Fibroblast of lung (primary cell): ENCODE measurements at regions not wholly inside any gene's neighbourhood (a gene's known extent, or its start where the extent isn't known, plus 50 kb on each side); places are given as distances from the start of the nearest gene placed in this dataset.

Experiments used
- DNase-seq, 2 donors: peaks; one replicate each; pipeline versions ENCODE4 v3.0.0 to v3.0.0-alpha.2; 2010; ENCODE audit warnings: low read depth in 2 of 2
- H2AFZ ChIP-seq: 2 replicates; pipeline ENCODE4 v1.5.1; 2012; ENCODE audit warnings: low read length, control low read depth, inconsistent platforms
- H3K27ac ChIP-seq: 2 replicates; pipeline ENCODE4 v1.5.1; 2011; ENCODE audit warnings: low read length, control low read depth; ENCODE audit not compliant: insufficient read depth
- H3K27me3 ChIP-seq: 2 replicates; pipeline ENCODE4 v1.5.1; 2011; ENCODE audit warnings: mild to moderate bottlenecking, low read length; ENCODE audit not compliant: control insufficient read depth, insufficient read depth
- H3K36me3 ChIP-seq: 2 replicates; pipeline ENCODE4 v1.5.1; 2011; ENCODE audit warnings: low read length; ENCODE audit not compliant: control insufficient read depth, insufficient read depth
- H3K4me1 ChIP-seq: 2 replicates; pipeline ENCODE4 v1.5.1; 2011; ENCODE audit warnings: low read length; ENCODE audit not compliant: control insufficient read depth, insufficient read depth; ENCODE audit errors: extremely low read depth
- H3K4me2 ChIP-seq: 2 replicates; pipeline ENCODE4 v1.5.1; 2011; ENCODE audit warnings: low read length, control low read depth; ENCODE audit not compliant: insufficient read depth; ENCODE audit errors: extremely low read depth
- H3K4me3 ChIP-seq, 4 experiments: fragments of 200-600 bp in 1 of 4; sonication (generic) in 1 of 4; replicated peaks in 1 of 4; 2 replicates each; pipeline ENCODE4 v1.5.1; 2011 to 2016; ENCODE audit warnings: low read length in 4 of 4, low read depth in 3 of 4, mild to moderate bottlenecking in 3 of 4, control low read depth in 2 of 4, inconsistent platforms in 1 of 4, mixed read lengths in 1 of 4; ENCODE audit not compliant: insufficient read depth in 1 of 4; ENCODE audit errors: control extremely low read depth in 1 of 4
- H3K79me2 ChIP-seq: 2 replicates; pipeline ENCODE4 v1.5.1; 2012; ENCODE audit warnings: mild to moderate bottlenecking, low read length, inconsistent platforms; ENCODE audit not compliant: control insufficient read depth, insufficient read depth
- H3K9ac ChIP-seq: 2 replicates; pipeline ENCODE4 v1.5.1; 2011; ENCODE audit warnings: mild to moderate bottlenecking, low read length, control low read depth; ENCODE audit not compliant: insufficient read depth
- H3K9me3 ChIP-seq: 2 replicates; pipeline ENCODE4 v1.5.1; 2012; ENCODE audit warnings: low read depth, low read length; ENCODE audit not compliant: control insufficient read depth, insufficient read depth
- H4K20me1 ChIP-seq: 2 replicates; pipeline ENCODE4 v1.5.1; 2011; ENCODE audit warnings: low read length; ENCODE audit not compliant: control insufficient read depth, insufficient read depth; ENCODE audit errors: extremely low read depth
- CTCF ChIP-seq, 2 donors: IDR thresholded peaks in 1 of 2; conservative IDR thresholded peaks in 1 of 2; 1 replicate in 1 of 2; 2 replicates in 1 of 2; pipeline ENCODE4 v1.5.1; 2011 to 2012; ENCODE audit warnings: low read length in 2 of 2, control low read depth in 1 of 2, inconsistent platforms in 1 of 2, low read depth in 1 of 2, mild to moderate bottlenecking in 1 of 2
- EZH2 ChIP-seq: IDR thresholded peaks from 2 replicates; pipeline ENCODE4 v1.5.1; 2012; ENCODE audit warnings: low read length, control low read depth, mild to moderate bottlenecking; ENCODE audit errors: missing control alignments

GRCh38 chr16:63067141-63067540 lies 1030.9 kb upstream of the CDH8 start:
- H3K4me2 ChIP-seq = no peak overlapping the region
- no peak overlapping the region for H2AFZ ChIP-seq
- H3K4me3 ChIP-seq = no peak overlapping the region
- no peak overlapping the region for H3K9ac ChIP-seq
- H3K9me3 ChIP-seq = no peaks in the 10 kb centered on the region
- H3K4me1 ChIP-seq = no peaks in the 10 kb centered on the region
- no peaks in the 10 kb centered on the region for H3K27me3 ChIP-seq
- H3K27ac ChIP-seq = no peak overlapping the region
- no peaks in the 10 kb centered on the region for H3K79me2 ChIP-seq
- TF ChIP-seq CTCF (conservative IDR thresholded peaks at IDR 0.05 in 1 of 2, IDR thresholded peaks at IDR 0.05 in 1 of 2; ENCODE audit: low read depth in 1 of 2, low read length in 2 of 2) (no peak), EZH2 (no peak)
- H3K36me3 ChIP-seq = no peaks in the 10 kb centered on the region
- no peak for DNase-seq
- no peaks in the 10 kb centered on the region for H4K20me1 ChIP-seq

GRCh38 chr16:63066552-63066951 lies 1030.3 kb upstream of the CDH8 start:
- no peaks in the 10 kb centered on the region for H3K79me2 ChIP-seq
- DNase-seq = no peak
- no peaks in the 10 kb centered on the region for H4K20me1 ChIP-seq
- H3K27me3 ChIP-seq = no peaks in the 10 kb centered on the region
- H3K4me2 ChIP-seq = no peak overlapping the region
- H3K4me3 ChIP-seq = no peak overlapping the region
- no peak overlapping the region for H2AFZ ChIP-seq
- no peaks in the 10 kb centered on the region for H3K36me3 ChIP-seq
- H3K4me1 ChIP-seq = no peaks in the 10 kb centered on the region
- H3K9ac ChIP-seq = no peak overlapping the region
- TF ChIP-seq CTCF (conservative IDR thresholded peaks at IDR 0.05 in 1 of 2, IDR thresholded peaks at IDR 0.05 in 1 of 2; ENCODE audit: low read depth in 1 of 2, low read length in 2 of 2) (no peak), EZH2 (no peak)
- no peak overlapping the region for H3K27ac ChIP-seq
- H3K9me3 ChIP-seq = no peaks in the 10 kb centered on the region

DNA sequence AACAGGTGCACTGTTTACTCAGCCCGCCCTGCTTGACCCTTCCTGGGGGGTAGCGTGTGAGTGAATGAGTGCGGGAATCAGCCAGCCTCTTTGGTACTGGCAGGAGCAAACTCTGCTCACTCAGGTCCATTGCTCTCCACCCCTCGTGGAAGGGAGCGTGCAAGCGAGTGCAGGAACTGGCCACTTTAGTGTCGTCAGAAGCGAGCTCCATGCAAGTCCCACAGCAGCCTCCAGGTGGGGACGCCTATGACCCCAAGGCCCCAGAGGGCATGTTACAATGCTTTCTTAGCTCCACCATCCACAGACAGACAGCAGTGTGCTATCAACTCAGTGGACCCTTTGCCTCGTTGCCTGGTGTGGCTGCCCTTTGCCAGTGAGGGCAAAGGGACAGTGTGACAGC lies 1025.1 kb upstream of the CDH8 start:
- Histone ChIP-seq H3K9ac (no peak overlapping the region), H4K20me1 (no peaks in the 10 kb centered on the region), H2AFZ (no peak overlapping the region), H3K4me1 (no peaks in the 10 kb centered on the region), H3K4me2 (no peak overlapping the region), H3K9me3 (no peaks in the 10 kb centered on the region), H3K27ac (no peak overlapping the region), H3K27me3 (no peaks in the 10 kb centered on the region), H3K36me3 (no peaks in the 10 kb centered on the region), H3K4me3 (no peak overlapping the region), H3K79me2 (no peaks in the 10 kb centered on the region)
- TF ChIP-seq CTCF (conservative IDR thresholded peaks at IDR 0.05 in 1 of 2, IDR thresholded peaks at IDR 0.05 in 1 of 2; ENCODE audit: low read depth in 1 of 2, low read length in 2 of 2) (no peak), EZH2 (no peak)
- no peak for DNase-seq
